CD4-positive, alpha-beta memory T cell (primary cell): ENCODE measurements at regions not wholly inside any gene's neighbourhood (a gene's known extent, or its start where the extent isn't known, plus 50 kb on each side); places are given as distances from the start of the nearest gene placed in this dataset.

ENCODE experiments used
- CTCF ChIA-PET: fragments of 350-600 bp; sonication (Branson Sonifier 250); formaldehyde crosslinking; loops from one replicate; lab custom pipeline; 2021; ENCODE audit warnings: inconsistent platforms; ENCODE audit not compliant: partially characterized antibody; lab: Charles Lee
- POLR2A ChIA-PET: fragments of 350-600 bp; sonication (Branson Sonifier 250); formaldehyde crosslinking; loops from one replicate; lab custom pipeline; 2021; ENCODE audit not compliant: partially characterized antibody; lab: Charles Lee
- DNase-seq, 5 donors: peaks; one replicate each; pipeline versions ENCODE4 v3.0.0 to v3.0.0-alpha.2; 2020 to 2022; ENCODE audit warnings: mixed read lengths in 1 of 5
- H3K27ac ChIP-seq: one replicate; pipeline ENCODE4 v1.7.0; 2013; ENCODE audit warnings: low read depth, low read length
- H3K27me3 ChIP-seq: 2 replicates; pipeline ENCODE4 v1.7.0; 2013; ENCODE audit warnings: mild to moderate bottlenecking, low read length, moderate library complexity; ENCODE audit not compliant: insufficient read depth
- H3K36me3 ChIP-seq: 2 replicates; pipeline ENCODE4 v1.7.0; 2013; ENCODE audit warnings: mild to moderate bottlenecking, low read length, moderate library complexity; ENCODE audit not compliant: insufficient read depth
- H3K4me1 ChIP-seq: 2 replicates; pipeline ENCODE4 v1.7.0; 2013; ENCODE audit warnings: mild to moderate bottlenecking, low read length, moderate library complexity; ENCODE audit not compliant: insufficient read depth
- H3K4me3 ChIP-seq, 2 donors: one replicate each; pipeline ENCODE4 v1.7.0; 2013; ENCODE audit warnings: low read length in 2 of 2, mild to moderate bottlenecking in 1 of 2
- H3K9me3 ChIP-seq, 2 donors: one replicate each; pipeline ENCODE4 v1.7.0; 2013; ENCODE audit warnings: low read length in 2 of 2, control low read depth in 1 of 2; ENCODE audit not compliant: control insufficient read depth in 1 of 2
- H3K27ac Mint-ChIP-seq, 7 donors: one replicate each; pipeline ENCODE4 v1.8.0; 2020 to 2021; ENCODE audit warnings: mixed read lengths in 7 of 7, mild to moderate bottlenecking in 6 of 7, inconsistent platforms in 3 of 7, moderate library complexity in 3 of 7
- H3K27me3 Mint-ChIP-seq, 2 donors: one replicate each; pipeline ENCODE4 v1.8.0; 2020 to 2021; ENCODE audit warnings: mixed read lengths in 2 of 2
- H3K36me3 Mint-ChIP-seq, 2 donors: one replicate each; pipeline ENCODE4 v1.8.0; 2020 to 2021; ENCODE audit warnings: mixed read lengths in 2 of 2, inconsistent platforms in 1 of 2, mild to moderate bottlenecking in 1 of 2
- H3K4me1 Mint-ChIP-seq, 4 donors: one replicate each; pipeline ENCODE4 v1.8.0; 2020 to 2021; ENCODE audit warnings: mixed read lengths in 4 of 4, mild to moderate bottlenecking in 1 of 4
- H3K4me3 Mint-ChIP-seq, 8 donors: one replicate each; pipeline ENCODE4 v1.8.0; 2020 to 2021; ENCODE audit warnings: mixed read lengths in 8 of 8, mild to moderate bottlenecking in 7 of 8, moderate library complexity in 6 of 8, inconsistent platforms in 3 of 8
- H3K9me3 Mint-ChIP-seq, 8 donors: one replicate each; pipeline ENCODE4 v1.8.0; 2020 to 2021; ENCODE audit warnings: mixed read lengths in 8 of 8, mild to moderate bottlenecking in 5 of 8, inconsistent platforms in 3 of 8, moderate library complexity in 1 of 8
- intact Hi-C: fragments of 100-400 bp; cut with micrococcal nuclease; formaldehyde crosslinking; loops from one replicate; pipeline ENCODE4 v1.15.1; 2023

- H3K27me3 ChIP-seq, result no peaks in the 10 kb centered on the region
- H3K36me3 Mint-ChIP-seq, result no peaks in the 10 kb centered on the region
- no peaks in the 10 kb centered on the region for H3K9me3 Mint-ChIP-seq
- H3K9me3 ChIP-seq, result no peaks in the 10 kb centered on the region
- ChIA-PET CTCF (interaction anchor here (1.1 to 7.5 kb wide), 15 partner anchors 8 to 1014 kb away, joined by 3 to 109 read pairs (median 10); no protein-coding TSS in a partner anchor), POLR2A (interaction anchor here (0.9 to 5.3 kb wide), 9 partner anchors 14 to 1037 kb away, joined by 3 to 26 read pairs (median 4); partner anchors contain the start of gene RPLP1)
- intact Hi-C loops, result loop anchor here (1.0 kb wide), 2 partner anchors 913 to 1013 kb away; no protein-coding TSS in a partner anchor
- H3K27me3 Mint-ChIP-seq, result peaks cover 2 to 8% of the 10 kb centered on the region in 2 donors
- H3K27ac Mint-ChIP-seq, result peak overlapping the region in 2 of 7 donors; percentile 20 to 36
- H3K4me3 ChIP-seq, result no peak overlapping the region
- no peaks in the 10 kb centered on the region for H3K36me3 ChIP-seq
- peaks cover 76% of the 10 kb centered on the region for H3K4me1 ChIP-seq
- H3K4me3 Mint-ChIP-seq, result no peak overlapping the region
- H3K27ac ChIP-seq, result no peak overlapping the region
- H3K4me1 Mint-ChIP-seq, result peaks cover 50 to 88% (median 60%) of the 10 kb centered on the region in 4 donors
- DNase-seq, result no peak
Observed at GRCh38 chr15:70488941-70489848, 274.2 kb downstream of the UACA start.

GRCh38 chr15:70488002-70488605, 275.3 kb downstream of the UACA start:
- POLR2A ChIA-PET, result interaction anchor here (0.8 to 1.3 kb wide), 4 partner anchors 40 to 771 kb away, joined by 3 to 5 read pairs (median 4); no protein-coding TSS in a partner anchor
- H3K27me3 ChIP-seq, result no peaks in the 10 kb centered on the region
- no peaks in the 10 kb centered on the region for H3K36me3 ChIP-seq
- H3K9me3 Mint-ChIP-seq, result no peaks in the 10 kb centered on the region
- no peak overlapping the region for H3K27ac ChIP-seq
- CTCF ChIA-PET, result interaction anchor here (0.6 to 7.5 kb wide), 37 partner anchors 9 to 1025 kb away, joined by 3 to 109 read pairs (median 5); partner anchors contain the start of gene TLE3
- peaks cover 65% of the 10 kb centered on the region for H3K4me1 ChIP-seq
- H3K9me3 ChIP-seq, result no peaks in the 10 kb centered on the region
- intact Hi-C loops, result loop anchor here (1.0 kb wide), 2 partner anchors 912 to 1012 kb away; no protein-coding TSS in a partner anchor
- H3K4me3 ChIP-seq, result no peak overlapping the region
- peak; percentile 61 to 74 (median 62) for DNase-seq
- H3K4me3 Mint-ChIP-seq, result peak overlapping the region in 2 of 8 donors; percentile 2 to 15
- H3K27ac Mint-ChIP-seq, result peak overlapping the region in 1 of 7 donors; percentile 3
- H3K4me1 Mint-ChIP-seq, result peaks cover 41 to 85% (median 50%) of the 10 kb centered on the region in 4 donors
- no peaks in the 10 kb centered on the region for H3K36me3 Mint-ChIP-seq
- H3K27me3 Mint-ChIP-seq, result peaks cover 2 to 10% of the 10 kb centered on the region in 2 donors

- CTCF ChIA-PET, result interaction anchor here (0.7 to 7.5 kb wide), 34 partner anchors 8 to 1024 kb away, joined by 3 to 109 read pairs (median 5); no protein-coding TSS in a partner anchor
- Mint-ChIP-seq H3K4me3 (no peak overlapping the region), H3K4me1 (peaks cover 35 to 78% (median 43%) of the 10 kb centered on the region in 4 donors), H3K9me3 (no peaks in the 10 kb centered on the region), H3K36me3 (no peaks in the 10 kb centered on the region), H3K27me3 (peaks cover 6 to 11% of the 10 kb centered on the region in 2 donors), H3K27ac (no peak overlapping the region)
- intact Hi-C loops, result no loop called here
- no peak overlapping the region for H3K4me3 ChIP-seq
- no peaks in the 10 kb centered on the region for H3K9me3 ChIP-seq
- peaks cover 58% of the 10 kb centered on the region for H3K4me1 ChIP-seq
- no peak overlapping the region for H3K27ac ChIP-seq
- POLR2A ChIA-PET, result interaction anchor here (0.8 to 1.0 kb wide), 2 partner anchors 41 to 771 kb away, joined by 3 to 5 read pairs; no protein-coding TSS in a partner anchor
- H3K36me3 ChIP-seq, result no peaks in the 10 kb centered on the region
- DNase-seq, result no peak
- H3K27me3 ChIP-seq, result no peaks in the 10 kb centered on the region
Observed at GRCh38 chr15:70487387-70487740, 276.0 kb downstream of the UACA start.

- Histone ChIP-seq H3K4me3 (no peak overlapping the region), H3K27me3 (no peaks in the 10 kb centered on the region), H3K36me3 (no peaks in the 10 kb centered on the region), H3K9me3 (no peaks in the 10 kb centered on the region), H3K4me1 (peaks cover 51% of the 10 kb centered on the region), H3K27ac (no peak overlapping the region)
- peaks cover 29 to 71% (median 38%) of the 10 kb centered on the region in 4 donors for H3K4me1 Mint-ChIP-seq
- peak overlapping the region in 2 of 7 donors; percentile 28 to 76 for H3K27ac Mint-ChIP-seq
- POLR2A ChIA-PET, result no interaction called here
- DNase-seq, result peak in 2 of 5 donors; percentile 21 to 76
- peak overlapping the region in 1 of 8 donors; percentile 57 for H3K4me3 Mint-ChIP-seq
- peaks cover 6 to 14% of the 10 kb centered on the region in 2 donors for H3K27me3 Mint-ChIP-seq
- CTCF ChIA-PET, result interaction anchor here (0.7 to 7.5 kb wide), 23 partner anchors 7 to 1011 kb away, joined by 3 to 109 read pairs (median 8); no protein-coding TSS in a partner anchor
- intact Hi-C loops, result no loop called here
- no peaks in the 10 kb centered on the region for H3K36me3 Mint-ChIP-seq
- no peaks in the 10 kb centered on the region for H3K9me3 Mint-ChIP-seq
Observed at GRCh38 chr15:70486451-70487386, 276.6 kb downstream of the UACA start.

- H3K4me3 ChIP-seq, result no peak overlapping the region
- H3K27ac Mint-ChIP-seq, result peak overlapping the region in 2 of 7 donors; percentile 28 to 76
Observed at GRCh38 chr15:70486012-70486411, 277.3 kb downstream of the UACA start.

GRCh38 chr15:70484993-70485392, 278.4 kb downstream of the UACA start:
- Histone ChIP-seq H3K27ac (no peak overlapping the region), H3K4me1 (peaks cover 47% of the 10 kb centered on the region), H3K4me3 (no peak overlapping the region), H3K36me3 (no peaks in the 10 kb centered on the region), H3K9me3 (no peaks in the 10 kb centered on the region), H3K27me3 (no peaks in the 10 kb centered on the region)
- Mint-ChIP-seq H3K36me3 (no peaks in the 10 kb centered on the region), H3K4me3 (no peak overlapping the region), H3K9me3 (no peaks in the 10 kb centered on the region), H3K27me3 (peaks cover 9 to 20% of the 10 kb centered on the region in 2 donors), H3K4me1 (peaks cover 23 to 64% (median 30%) of the 10 kb centered on the region in 4 donors), H3K27ac (no peak overlapping the region)
- intact Hi-C loops, result no loop called here
- POLR2A ChIA-PET, result no interaction called here
- no peak for DNase-seq
- CTCF ChIA-PET, result interaction anchor here (1.1 to 7.5 kb wide), 2 partner anchors 18 to 184 kb away, joined by 3 to 109 read pairs; no protein-coding TSS in a partner anchor

More at GRCh38 chr15:70486012-70486411, 277.3 kb downstream of the UACA start:
- DNase-seq, result no peak
- H3K4me1 ChIP-seq, result peaks cover 47% of the 10 kb centered on the region
- H3K27me3 Mint-ChIP-seq, result peaks cover 6 to 14% of the 10 kb centered on the region in 2 donors
- no peaks in the 10 kb centered on the region for H3K27me3 ChIP-seq
- no peaks in the 10 kb centered on the region for H3K36me3 Mint-ChIP-seq
- POLR2A ChIA-PET, result no interaction called here
- no peaks in the 10 kb centered on the region for H3K9me3 Mint-ChIP-seq
- H3K27ac ChIP-seq, result no peak overlapping the region
- CTCF ChIA-PET, result interaction anchor here (0.8 to 7.5 kb wide), 7 partner anchors 13 to 910 kb away, joined by 3 to 109 read pairs (median 3); no protein-coding TSS in a partner anchor
- no peaks in the 10 kb centered on the region for H3K9me3 ChIP-seq
- intact Hi-C loops, result no loop called here
- peaks cover 22 to 64% (median 31%) of the 10 kb centered on the region in 4 donors for H3K4me1 Mint-ChIP-seq
- H3K36me3 ChIP-seq, result no peaks in the 10 kb centered on the region
- H3K4me3 Mint-ChIP-seq, result peak overlapping the region in 1 of 8 donors; percentile 57
